Natural killer cell treated with Interleukin-12 subunit alpha and Interleukin-12 subunit beta and Interleukin-15 and Interleukin-18, amount 100 ng/mL, for 72 hours (primary cell): ENCODE measurements at regions not wholly inside any gene's neighbourhood (a gene's known extent, or its start where the extent isn't known, plus 50 kb on each side); places are given as distances from the start of the nearest gene placed in this dataset.
"Not testable (repeated sequence)": the region's sequence is repeated elsewhere in the genome, so short reads cannot be mapped to it uniquely, and the experiment has no call there.

Experiments
- ATAC-seq, 2 donors: fragments of 150-1000 bp; cut with Tn5 transposase in 1 of 2; sonication (Bioruptor Pico), chemical (Tn5 transposase) in 1 of 2; 2 replicates each; pipeline ENCODE4 v1.10.0; 2021
- DNase-seq: peaks from one replicate; pipeline ENCODE4 v3.0.0; 2022; ENCODE audit warnings: low spot score
- H3K27ac Mint-ChIP-seq, 2 donors: 1 replicate in 1 of 2; 2 replicates in 1 of 2; pipeline ENCODE4 v1.8.0; 2022; ENCODE audit warnings: mixed read lengths in 2 of 2, mild to moderate bottlenecking in 1 of 2, moderate library complexity in 1 of 2
- H3K27me3 Mint-ChIP-seq, 2 donors: 1 replicate in 1 of 2; 2 replicates in 1 of 2; pipeline ENCODE4 v1.8.0; 2022; ENCODE audit warnings: mixed read lengths in 2 of 2
- H3K36me3 Mint-ChIP-seq: one replicate; pipeline ENCODE4 v1.8.0; 2022; ENCODE audit warnings: mixed read lengths
- H3K4me1 Mint-ChIP-seq, 2 donors: 1 replicate in 1 of 2; 2 replicates in 1 of 2; pipeline ENCODE4 v1.8.0; 2022; ENCODE audit warnings: low read depth in 2 of 2, mixed read lengths in 2 of 2, mild to moderate bottlenecking in 1 of 2
- H3K4me3 Mint-ChIP-seq: one replicate; pipeline ENCODE4 v1.8.0; 2022; ENCODE audit warnings: mixed read lengths
- H3K9me3 Mint-ChIP-seq: 2 replicates; pipeline ENCODE4 v1.8.0; 2022; ENCODE audit warnings: mixed read lengths

DNA sequence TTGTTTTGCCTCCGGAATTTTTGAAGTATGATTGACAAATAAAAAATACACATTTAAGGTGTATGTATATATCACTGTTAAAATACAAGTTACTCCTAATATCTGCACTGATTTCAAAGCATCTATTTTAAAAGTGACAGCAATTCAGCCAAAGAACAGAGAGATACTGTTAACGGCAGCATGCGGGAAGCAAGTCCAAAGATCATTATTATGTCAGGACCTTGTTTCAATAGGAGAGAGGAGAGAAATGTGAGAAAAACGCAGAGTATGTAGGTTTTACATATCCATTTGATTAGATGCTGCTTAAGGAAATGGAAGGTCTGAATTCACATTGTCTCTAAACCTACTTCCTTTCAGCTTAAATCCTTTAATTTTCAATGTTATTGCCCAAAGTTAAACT, 545.5 kb upstream of the SLC8A1 start:
- Mint-ChIP-seq H3K36me3 (peaks cover 6% of the 10 kb centered on the region), H3K4me1 (no peaks in the 10 kb centered on the region), H3K27ac (no peak overlapping the region), H3K4me3 (no peak overlapping the region), H3K27me3 (no peaks in the 10 kb centered on the region), H3K9me3 (peaks cover 18% of the 10 kb centered on the region)
- no peak for ATAC-seq
- DNase-seq = no peak

DNA sequence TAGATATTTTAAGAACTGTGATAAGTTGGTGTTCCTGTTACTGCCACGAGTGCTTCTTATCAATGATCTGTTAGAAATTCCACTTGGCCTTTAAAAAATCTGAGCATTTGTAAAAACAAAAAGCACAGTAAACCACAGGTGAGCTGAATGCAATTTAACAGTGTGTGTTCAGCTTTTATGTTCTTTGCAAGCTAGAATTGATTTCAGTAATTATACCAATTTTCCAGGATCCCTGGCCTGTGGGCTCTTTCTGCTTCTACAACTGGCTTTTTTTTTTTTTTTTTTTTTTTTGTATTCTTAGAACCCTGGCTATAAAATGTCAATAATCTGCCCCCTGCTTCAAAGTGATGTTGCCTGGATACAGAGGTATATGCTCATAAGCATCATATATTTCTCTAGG, 548.5 kb upstream of the SLC8A1 start:
- Mint-ChIP-seq H3K36me3 (peaks cover 6% of the 10 kb centered on the region), H3K27me3 (no peaks in the 10 kb centered on the region), H3K4me3 (no peak overlapping the region), H3K9me3 (peaks cover 18% of the 10 kb centered on the region), H3K4me1 (no peaks in the 10 kb centered on the region), H3K27ac (no peak overlapping the region)
- ATAC-seq (no peak), DNase-seq (no peak)

DNA sequence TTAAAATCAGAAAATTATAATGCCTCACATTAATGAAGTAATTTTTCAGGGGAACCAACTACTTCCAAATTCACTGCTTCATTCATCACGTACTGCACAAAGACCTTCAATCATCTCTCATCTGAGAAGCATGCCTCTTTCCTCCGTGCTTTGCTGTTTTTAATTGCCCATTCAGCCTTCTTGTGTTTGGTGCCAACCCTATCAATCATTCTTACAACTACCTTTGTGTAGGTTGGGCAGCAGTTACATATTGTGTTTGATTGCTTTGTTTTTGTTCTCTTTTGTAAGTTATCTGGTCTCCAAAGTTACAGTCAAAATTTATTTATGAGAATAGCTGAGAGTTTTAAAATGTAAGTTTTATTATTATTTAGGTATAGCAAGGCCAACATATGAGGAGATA, 549.0 kb upstream of the SLC8A1 start:
- Mint-ChIP-seq H3K27me3 (no peaks in the 10 kb centered on the region), H3K4me1 (no peaks in the 10 kb centered on the region), H3K4me3 (no peak overlapping the region), H3K9me3 (peaks cover 12% of the 10 kb centered on the region), H3K36me3 (peaks cover 6% of the 10 kb centered on the region), H3K27ac (no peak overlapping the region)
- ATAC-seq (no peak), DNase-seq (no peak)

DNA sequence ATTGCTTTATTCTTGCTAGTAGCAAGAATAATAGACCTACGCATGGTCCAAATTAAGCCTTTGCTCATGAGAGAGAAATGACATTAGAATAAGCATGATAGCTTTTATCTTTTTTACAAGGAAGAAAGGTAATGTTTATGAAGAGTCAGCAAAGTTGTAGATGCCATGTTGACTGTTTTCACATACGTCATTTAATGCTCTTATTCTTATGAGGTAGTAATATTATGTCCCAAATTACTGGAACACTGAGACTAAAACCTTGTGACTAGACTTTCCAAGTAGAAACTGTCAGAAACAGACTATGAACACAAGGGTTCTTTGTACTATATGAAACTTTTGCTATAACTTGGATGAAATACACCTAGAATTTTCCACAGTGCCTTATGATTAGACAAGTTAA, 552.8 kb upstream of the SLC8A1 start:
- no peak overlapping the region for H3K27ac Mint-ChIP-seq
- peaks cover 8% of the 10 kb centered on the region for H3K9me3 Mint-ChIP-seq
- H3K4me3 Mint-ChIP-seq = no peak overlapping the region
- H3K4me1 Mint-ChIP-seq = no peaks in the 10 kb centered on the region
- H3K36me3 Mint-ChIP-seq = no peaks in the 10 kb centered on the region
- no peaks in the 10 kb centered on the region for H3K27me3 Mint-ChIP-seq
- DNase-seq (no peak), ATAC-seq (no peak)

DNA sequence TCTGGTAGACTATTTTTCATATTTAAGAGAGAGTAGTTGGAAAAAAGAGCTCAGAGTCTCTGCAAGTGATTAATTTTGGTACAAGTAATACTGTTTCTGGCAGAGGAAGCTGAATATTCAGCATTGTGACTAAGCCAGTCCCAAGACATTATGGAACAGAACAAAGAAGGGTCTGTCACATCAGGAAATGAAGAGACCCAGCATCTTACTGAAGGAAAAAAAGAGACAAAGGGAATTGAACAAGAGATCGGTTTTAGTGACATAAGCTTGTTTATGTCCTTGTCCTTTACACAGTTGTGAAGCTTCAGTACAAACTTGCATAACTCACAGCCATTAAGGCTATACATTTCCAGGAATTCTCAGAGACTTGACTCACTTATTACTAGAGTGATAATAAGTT, 568.5 kb upstream of the SLC8A1 start:
- H3K4me1 Mint-ChIP-seq = no peaks in the 10 kb centered on the region
- DNase-seq (no peak), ATAC-seq (no peak)
- H3K27ac Mint-ChIP-seq = no peak overlapping the region
- peaks cover 11% of the 10 kb centered on the region for H3K9me3 Mint-ChIP-seq
- H3K36me3 Mint-ChIP-seq = peaks cover 5% of the 10 kb centered on the region
- no peaks in the 10 kb centered on the region for H3K27me3 Mint-ChIP-seq
- no peak overlapping the region for H3K4me3 Mint-ChIP-seq

DNA sequence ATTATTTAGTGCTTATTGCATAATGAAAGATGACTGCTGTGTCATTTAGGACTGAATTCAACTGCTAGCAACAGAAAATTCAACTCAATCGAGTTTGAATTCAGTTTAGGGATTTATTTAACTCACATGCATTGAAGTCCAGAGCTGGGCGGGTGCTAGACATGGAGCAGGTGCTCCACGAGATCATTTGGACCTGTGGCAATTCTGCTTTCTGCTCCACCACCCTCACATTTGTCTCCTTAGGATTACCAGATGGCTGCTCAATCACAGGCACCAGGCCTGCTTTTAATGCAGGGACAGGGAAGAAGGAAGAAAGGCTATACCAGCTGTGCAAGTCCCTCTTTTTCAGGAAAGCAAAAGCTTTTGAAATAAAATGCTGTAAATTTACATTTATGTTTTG, 572.9 kb upstream of the SLC8A1 start:
- Mint-ChIP-seq H3K36me3 (no peaks in the 10 kb centered on the region), H3K27me3 (no peaks in the 10 kb centered on the region), H3K27ac (no peak overlapping the region), H3K4me3 (no peak overlapping the region), H3K9me3 (peaks cover 10% of the 10 kb centered on the region), H3K4me1 (peaks cover 0 to 3% of the 10 kb centered on the region in 2 donors)
- ATAC-seq = no peak
- no peak for DNase-seq

DNA sequence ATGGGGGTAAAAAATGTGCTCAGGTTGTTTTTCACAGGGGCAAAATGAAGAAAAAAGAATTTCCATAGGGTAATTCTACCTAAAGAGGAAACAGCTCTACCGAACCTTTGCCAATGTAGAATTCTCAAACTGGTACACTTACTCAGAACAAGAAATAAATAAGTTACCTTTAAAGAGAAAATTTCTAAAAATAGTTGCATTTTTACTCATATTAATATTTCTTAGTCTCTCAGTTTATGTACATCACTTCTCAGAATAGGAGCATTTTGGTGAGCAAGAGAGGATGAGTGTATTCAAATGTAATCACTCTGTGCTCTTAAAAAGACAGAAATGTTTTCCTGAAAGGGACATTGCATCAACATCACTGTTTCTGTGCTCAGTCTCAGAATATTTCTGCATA, 574.7 kb upstream of the SLC8A1 start:
- Mint-ChIP-seq H3K9me3 (peaks cover 15% of the 10 kb centered on the region), H3K27ac (no peak overlapping the region), H3K27me3 (no peaks in the 10 kb centered on the region), H3K36me3 (no peaks in the 10 kb centered on the region), H3K4me1 (peaks cover 0 to 3% of the 10 kb centered on the region in 2 donors), H3K4me3 (no peak overlapping the region)
- ATAC-seq (no peak), DNase-seq (no peak)

DNA sequence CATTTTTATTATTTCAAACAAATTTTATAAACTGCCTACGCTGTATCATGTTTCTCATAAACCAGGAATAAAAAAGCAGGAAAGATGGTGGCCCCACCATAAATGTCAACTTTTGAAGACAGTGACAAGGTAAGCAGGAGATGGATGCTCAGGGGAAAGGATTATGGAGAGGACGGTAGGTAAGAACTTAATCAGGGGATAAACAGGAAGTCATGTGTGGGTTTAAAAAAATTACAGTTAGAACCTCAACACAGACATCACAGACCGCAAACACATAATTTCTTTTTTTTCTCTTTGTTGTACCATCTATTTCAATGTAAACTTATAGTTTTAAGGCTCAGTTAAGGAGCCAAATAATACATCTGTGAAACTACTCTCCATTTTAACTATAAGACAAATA, 575.2 kb upstream of the SLC8A1 start:
- H3K4me3 Mint-ChIP-seq = no peak overlapping the region
- no peaks in the 10 kb centered on the region for H3K27me3 Mint-ChIP-seq
- peaks cover 15% of the 10 kb centered on the region for H3K9me3 Mint-ChIP-seq
- H3K4me1 Mint-ChIP-seq = peaks cover 0 to 3% of the 10 kb centered on the region in 2 donors
- DNase-seq (no peak), ATAC-seq (no peak)
- no peaks in the 10 kb centered on the region for H3K36me3 Mint-ChIP-seq
- no peak overlapping the region for H3K27ac Mint-ChIP-seq

DNA sequence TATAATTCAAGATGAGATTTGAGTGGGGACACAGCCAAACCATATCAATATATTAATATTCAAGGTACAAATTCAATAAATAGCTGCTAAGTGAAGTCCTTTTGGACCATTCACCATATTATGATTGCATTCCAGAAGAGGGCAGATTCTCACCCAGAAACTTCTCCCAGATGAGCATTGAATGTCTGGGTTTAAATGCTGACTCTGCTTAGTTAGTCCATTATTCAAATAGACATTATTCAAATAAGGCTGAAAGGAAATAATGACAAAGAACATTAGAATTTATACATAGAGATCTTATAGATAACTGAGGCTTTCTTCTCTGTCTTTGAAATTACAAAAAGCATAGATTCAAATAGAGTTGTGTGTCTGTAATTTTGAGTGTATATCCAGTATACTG, 579.4 kb upstream of the SLC8A1 start:
- no peak overlapping the region for H3K4me3 Mint-ChIP-seq
- ATAC-seq (no peak), DNase-seq (no peak)
- peaks cover 15% of the 10 kb centered on the region for H3K9me3 Mint-ChIP-seq
- peaks cover 0 to 3% of the 10 kb centered on the region in 2 donors for H3K4me1 Mint-ChIP-seq
- H3K27me3 Mint-ChIP-seq = no peaks in the 10 kb centered on the region
- no peak overlapping the region for H3K27ac Mint-ChIP-seq
- H3K36me3 Mint-ChIP-seq = no peaks in the 10 kb centered on the region

DNA sequence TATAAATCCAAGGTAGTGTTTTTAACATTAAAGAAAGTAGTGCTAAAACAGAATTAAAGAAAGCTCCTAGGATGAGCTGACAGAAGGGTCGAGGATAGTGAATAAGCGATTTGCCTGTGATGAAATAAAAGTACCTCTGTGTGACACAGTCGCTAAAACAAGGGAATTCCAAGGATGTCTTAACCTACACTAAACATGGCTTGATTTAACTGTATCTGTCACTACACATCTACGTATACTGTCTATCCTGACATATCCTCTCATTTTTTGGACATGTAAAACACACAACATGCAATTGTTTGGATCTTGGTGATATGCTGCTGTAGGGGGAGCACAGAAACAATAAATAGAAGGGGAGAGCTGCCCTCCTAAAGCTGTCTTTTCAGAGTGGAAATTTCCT, 580.8 kb upstream of the SLC8A1 start:
- H3K9me3 Mint-ChIP-seq = peaks cover 12% of the 10 kb centered on the region
- no peak overlapping the region for H3K4me3 Mint-ChIP-seq
- DNase-seq = no peak
- no peak for ATAC-seq
- no peaks in the 10 kb centered on the region for H3K36me3 Mint-ChIP-seq
- H3K27ac Mint-ChIP-seq = no peak overlapping the region
- H3K4me1 Mint-ChIP-seq = peaks cover 0 to 3% of the 10 kb centered on the region in 2 donors
- H3K27me3 Mint-ChIP-seq = no peaks in the 10 kb centered on the region

DNA sequence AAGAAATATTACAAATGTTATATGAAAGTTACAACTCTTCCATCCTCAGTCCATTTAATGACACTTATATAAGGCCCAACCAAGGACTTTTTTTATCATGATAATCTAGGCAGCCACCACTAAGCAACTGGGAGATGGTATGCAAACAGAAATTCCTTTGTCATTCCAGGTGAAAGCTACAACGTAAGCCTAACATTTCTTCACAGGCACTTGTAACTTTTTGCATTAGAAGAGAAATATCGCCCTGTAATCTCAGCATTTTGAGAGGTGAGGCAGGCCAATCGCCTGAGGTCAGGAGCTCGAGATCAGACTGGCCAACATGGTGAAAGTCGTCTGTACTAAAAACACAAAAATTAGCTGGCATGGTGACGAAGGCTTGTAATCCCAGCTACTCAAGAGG, 581.2 kb upstream of the SLC8A1 start:
- Mint-ChIP-seq H3K4me3 (no peak overlapping the region), H3K9me3 (peaks cover 8% of the 10 kb centered on the region), H3K36me3 (no peaks in the 10 kb centered on the region), H3K27me3 (no peaks in the 10 kb centered on the region), H3K27ac (no peak overlapping the region), H3K4me1 (no peaks in the 10 kb centered on the region)
- no peak for ATAC-seq
- DNase-seq = no peak

DNA sequence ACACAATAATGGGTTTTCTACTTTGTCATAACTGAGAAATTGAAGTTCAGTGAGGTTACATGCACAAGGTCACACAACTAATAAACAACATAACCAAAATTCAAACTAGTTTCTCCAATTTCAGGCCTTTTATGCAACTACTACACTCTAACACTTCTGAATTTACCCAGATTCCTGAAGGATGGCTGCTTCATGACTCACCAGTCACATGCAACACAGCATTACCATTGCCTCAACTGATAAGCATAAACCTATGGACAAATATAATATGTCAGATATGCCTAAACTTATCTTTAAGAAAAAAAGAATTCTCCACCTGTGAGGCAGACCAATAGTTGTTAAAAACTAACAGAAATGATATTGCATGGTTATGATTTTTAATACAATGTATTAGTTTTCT, 586.5 kb upstream of the SLC8A1 start:
- Mint-ChIP-seq H3K4me3 (no peak overlapping the region), H3K36me3 (no peaks in the 10 kb centered on the region)

DNA sequence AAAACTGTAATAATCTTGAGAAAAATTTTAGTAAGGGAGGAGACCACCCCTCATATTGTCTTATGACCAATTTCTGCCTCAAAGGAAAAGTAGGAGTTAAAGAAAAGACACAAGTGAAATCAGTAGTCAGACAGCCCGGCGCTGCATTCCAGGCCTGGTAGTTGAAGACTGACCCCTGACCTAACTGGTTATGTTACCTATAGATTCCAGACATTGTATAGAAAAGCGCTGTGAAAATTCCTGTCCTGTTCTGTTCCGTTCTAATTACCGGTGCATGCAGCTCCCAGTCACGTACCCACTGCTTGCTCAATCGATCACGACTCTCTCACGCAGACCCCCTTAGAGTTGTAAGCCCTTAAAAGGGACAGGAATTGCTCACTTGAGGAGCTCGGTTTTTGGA, 587.9 kb upstream of the SLC8A1 start:
- not testable (repeated sequence) for H3K27me3 Mint-ChIP-seq, H3K9me3 Mint-ChIP-seq, H3K4me3 Mint-ChIP-seq, H3K4me1 Mint-ChIP-seq, ATAC-seq, H3K27ac Mint-ChIP-seq, DNase-seq, H3K36me3 Mint-ChIP-seq

More for the DNA sequence above, 586.5 kb upstream of the SLC8A1 start:
- Mint-ChIP-seq H3K9me3 (peaks cover 6% of the 10 kb centered on the region), H3K4me1 (no peaks in the 10 kb centered on the region), H3K27me3 (no peaks in the 10 kb centered on the region), H3K27ac (no peak overlapping the region)
- DNase-seq (no peak), ATAC-seq (no peak)

DNA sequence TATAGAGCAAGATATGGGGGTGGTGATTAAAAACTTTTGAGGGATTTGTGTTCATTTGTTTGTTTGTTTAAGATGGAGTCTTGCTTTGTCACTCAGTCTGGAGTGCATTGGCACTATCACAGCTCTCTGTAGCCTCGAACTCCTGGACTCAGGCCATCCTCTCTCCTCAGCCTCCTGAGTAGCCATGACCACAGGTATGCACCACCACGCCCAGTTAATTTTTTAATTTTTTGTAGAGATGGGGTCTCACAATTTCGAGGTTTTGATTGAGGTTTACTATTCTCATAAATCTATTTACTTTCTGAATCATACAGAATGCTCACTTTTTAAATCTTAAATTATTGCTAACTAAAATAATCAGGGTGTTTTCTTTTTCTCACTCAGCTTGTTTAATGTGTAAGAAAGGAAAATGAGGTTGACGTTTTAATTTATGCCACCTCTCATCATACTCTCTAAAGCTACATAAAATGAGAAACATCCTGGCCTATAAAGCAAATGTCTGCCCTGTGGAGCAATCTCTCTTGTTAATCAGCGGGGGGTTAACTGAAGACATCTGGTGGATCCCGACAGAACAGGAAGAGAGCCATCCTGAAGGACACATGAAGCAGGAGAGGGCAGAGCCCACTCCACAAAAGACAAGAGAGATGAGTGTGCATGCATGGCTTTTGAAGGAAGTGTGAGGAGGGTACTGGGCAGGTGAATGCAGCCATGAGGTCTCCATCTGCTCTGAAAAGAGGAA, 589.1 kb upstream of the SLC8A1 start:
- no peak overlapping the region for H3K4me3 Mint-ChIP-seq
- ATAC-seq = no peak
- H3K4me1 Mint-ChIP-seq = no peaks in the 10 kb centered on the region
- H3K27ac Mint-ChIP-seq = no peak overlapping the region
- H3K36me3 Mint-ChIP-seq = no peaks in the 10 kb centered on the region
- H3K9me3 Mint-ChIP-seq = peaks cover 6% of the 10 kb centered on the region
- no peaks in the 10 kb centered on the region for H3K27me3 Mint-ChIP-seq
- no peak for DNase-seq

DNA sequence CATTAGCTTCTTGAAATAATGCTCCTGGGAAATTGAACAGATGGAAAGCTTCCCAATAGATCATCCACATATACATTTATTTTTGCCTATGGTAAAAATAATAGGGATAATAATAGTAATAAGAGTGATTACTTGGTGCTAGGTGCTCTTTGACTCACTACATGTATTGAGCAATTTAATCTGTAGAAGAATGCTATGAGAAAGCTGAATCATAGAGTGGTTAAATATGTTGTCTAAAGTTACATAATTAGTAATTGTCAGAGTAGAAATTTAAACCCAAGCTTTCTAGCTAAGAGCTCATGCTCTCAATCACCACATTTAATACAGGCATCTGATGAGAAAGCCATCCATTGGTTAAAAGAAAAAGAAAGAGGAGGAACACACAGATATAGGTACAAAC, 590.5 kb upstream of the SLC8A1 start:
- ATAC-seq (no peak), DNase-seq (no peak)
- Mint-ChIP-seq H3K27me3 (no peaks in the 10 kb centered on the region), H3K36me3 (no peaks in the 10 kb centered on the region), H3K4me3 (no peak overlapping the region), H3K9me3 (peaks cover 6% of the 10 kb centered on the region), H3K27ac (no peak overlapping the region), H3K4me1 (no peaks in the 10 kb centered on the region)
